GM06990 (cell line): ENCODE measurements at regions not wholly inside any gene's neighbourhood (a gene's known extent, or its start where the extent isn't known, plus 50 kb on each side); places are given as distances from the start of the nearest gene placed in this dataset.

Source experiments
- DNase-seq: peaks from one replicate; pipeline ENCODE4 v3.0.0-alpha.2; 2011; ENCODE audit not compliant: insufficient read length; ENCODE audit errors: extremely low read depth
- H3K27me3 ChIP-seq: replicated peaks from 2 replicates; pipeline ENCODE4 v1.6.0; 2011; ENCODE audit warnings: low read length; ENCODE audit not compliant: control insufficient read depth, insufficient read depth
- H3K36me3 ChIP-seq: 2 replicates; pipeline ENCODE4 v1.5.1; 2011; ENCODE audit warnings: low read length; ENCODE audit not compliant: control insufficient read depth, insufficient read depth
- H3K4me3 ChIP-seq: replicated peaks from 2 replicates; pipeline ENCODE4 v1.5.1; 2011; ENCODE audit warnings: low read depth, mild to moderate bottlenecking, control low read depth, low read length
- TF ChIP-seq, protein P1 (sequence below): IDR thresholded peaks from 2 replicates; pipeline ENCODE4 v1.5.1; 2011; ENCODE audit warnings: low read length, control low read depth, mild to moderate bottlenecking, inconsistent platforms; ENCODE audit not compliant: insufficient read depth, poor library complexity, severe bottlenecking

GRCh38 chr1:60387175-60387574 lies 313.6 kb upstream of the C1orf87 start:
- no peaks in the 10 kb centered on the region for H3K27me3 ChIP-seq
- H3K36me3 ChIP-seq: no peaks in the 10 kb centered on the region
- DNase-seq: no peak
- TF ChIP-seq, protein P1, sequence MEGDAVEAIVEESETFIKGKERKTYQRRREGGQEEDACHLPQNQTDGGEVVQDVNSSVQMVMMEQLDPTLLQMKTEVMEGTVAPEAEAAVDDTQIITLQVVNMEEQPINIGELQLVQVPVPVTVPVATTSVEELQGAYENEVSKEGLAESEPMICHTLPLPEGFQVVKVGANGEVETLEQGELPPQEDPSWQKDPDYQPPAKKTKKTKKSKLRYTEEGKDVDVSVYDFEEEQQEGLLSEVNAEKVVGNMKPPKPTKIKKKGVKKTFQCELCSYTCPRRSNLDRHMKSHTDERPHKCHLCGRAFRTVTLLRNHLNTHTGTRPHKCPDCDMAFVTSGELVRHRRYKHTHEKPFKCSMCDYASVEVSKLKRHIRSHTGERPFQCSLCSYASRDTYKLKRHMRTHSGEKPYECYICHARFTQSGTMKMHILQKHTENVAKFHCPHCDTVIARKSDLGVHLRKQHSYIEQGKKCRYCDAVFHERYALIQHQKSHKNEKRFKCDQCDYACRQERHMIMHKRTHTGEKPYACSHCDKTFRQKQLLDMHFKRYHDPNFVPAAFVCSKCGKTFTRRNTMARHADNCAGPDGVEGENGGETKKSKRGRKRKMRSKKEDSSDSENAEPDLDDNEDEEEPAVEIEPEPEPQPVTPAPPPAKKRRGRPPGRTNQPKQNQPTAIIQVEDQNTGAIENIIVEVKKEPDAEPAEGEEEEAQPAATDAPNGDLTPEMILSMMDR: no peak
- H3K4me3 ChIP-seq: no peak overlapping the region

DNA sequence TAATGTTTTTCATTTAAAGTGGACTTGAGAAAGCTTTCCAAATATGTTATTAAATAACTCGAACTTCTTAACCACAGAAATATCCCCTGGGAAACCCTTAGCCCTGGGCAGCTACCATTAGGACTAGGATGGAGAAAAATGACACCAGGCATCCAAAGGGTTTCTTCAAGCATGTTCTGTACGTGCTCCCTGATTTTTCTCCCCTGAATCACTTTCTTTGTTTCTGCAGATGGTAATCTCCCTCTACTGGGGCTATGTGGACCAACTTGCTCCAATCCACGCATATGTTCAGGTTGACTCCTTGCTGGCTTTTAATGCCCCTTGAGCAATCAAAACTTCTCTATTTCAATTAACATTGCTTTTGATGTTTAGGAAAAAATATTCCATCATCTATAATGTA lies 312.7 kb upstream of the C1orf87 start:
- DNase-seq: no peak
- no peak overlapping the region for H3K4me3 ChIP-seq
- H3K36me3 ChIP-seq: no peaks in the 10 kb centered on the region
- TF ChIP-seq, protein P1: no peak
- no peaks in the 10 kb centered on the region for H3K27me3 ChIP-seq

GRCh38 chr1:60376196-60376595 lies 302.6 kb upstream of the C1orf87 start:
- Histone ChIP-seq H3K36me3 (no peaks in the 10 kb centered on the region), H3K27me3 (no peaks in the 10 kb centered on the region), H3K4me3 (no peak overlapping the region)
- no peak for DNase-seq
- TF ChIP-seq, protein P1: no peak

- Histone ChIP-seq H3K36me3 (no peaks in the 10 kb centered on the region), H3K27me3 (no peaks in the 10 kb centered on the region), H3K4me3 (no peak overlapping the region)
- TF ChIP-seq, protein P1: no peak
- no peak for DNase-seq
Observed at GRCh38 chr1:60374537-60374936, 301.0 kb upstream of the C1orf87 start.

- Histone ChIP-seq H3K4me3 (no peak overlapping the region), H3K36me3 (no peaks in the 10 kb centered on the region), H3K27me3 (no peaks in the 10 kb centered on the region)
- no peak for DNase-seq
- TF ChIP-seq, protein P1: no peak
Observed at GRCh38 chr1:60367532-60367931, 294.0 kb upstream of the C1orf87 start.

DNA sequence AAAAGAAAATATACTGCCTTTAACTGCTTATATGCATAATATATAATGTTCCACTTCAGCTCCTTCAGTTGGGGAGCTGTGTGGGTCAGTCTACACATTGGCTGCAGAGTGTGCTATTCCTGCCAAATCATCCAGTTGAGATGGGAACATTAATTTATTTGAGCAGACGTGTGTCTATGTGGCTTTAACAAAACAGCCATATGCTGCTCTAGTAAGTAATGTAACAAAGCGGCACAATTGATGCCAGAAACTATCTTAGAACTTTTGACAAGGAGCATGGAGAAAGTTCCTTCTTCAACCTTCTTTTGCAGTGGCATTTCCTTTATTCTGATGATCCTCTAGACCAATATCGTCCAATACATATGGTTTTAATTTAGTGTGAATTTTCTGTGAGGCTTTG lies 285.9 kb upstream of the C1orf87 start:
- no peak for DNase-seq
- H3K27me3 ChIP-seq: no peaks in the 10 kb centered on the region
- no peak overlapping the region for H3K4me3 ChIP-seq
- TF ChIP-seq, protein P1: no peak
- no peaks in the 10 kb centered on the region for H3K36me3 ChIP-seq
